Hepatocyte (in vitro differentiated cells): ENCODE measurements at regions not wholly inside any gene's neighbourhood (a gene's known extent, or its start where the extent isn't known, plus 50 kb on each side); places are given as distances from the start of the nearest gene placed in this dataset.

Source experiments
- EZH2 ChIP-seq: fragments of 200-600 bp; sonication (generic); IDR thresholded peaks from 2 replicates; pipeline ENCODE4 v1.6.1; 2016; ENCODE audit warnings: antibody characterized with exemption, mild to moderate bottlenecking, borderline replicate concordance
- EZH2phosphoT487 ChIP-seq: fragments of 200-600 bp; sonication (generic); IDR thresholded peaks from one replicate; pipeline ENCODE4 v1.6.1; 2018; ENCODE audit warnings: antibody characterized with exemption, mild to moderate bottlenecking, low read depth, moderate library complexity; ENCODE audit not compliant: unreplicated experiment, severe bottlenecking
- TF ChIP-seq, protein P1 (sequence below): fragments of 200-600 bp; sonication (generic); IDR thresholded peaks from 2 replicates; pipeline ENCODE4 v1.5.1; 2016; ENCODE audit warnings: antibody characterized with exemption, mild to moderate bottlenecking; ENCODE audit not compliant: poor library complexity

GRCh38 chr1:110786802-110787327 lies 86.1 kb upstream of the CD53 start:
- TF ChIP-seq, protein P1, sequence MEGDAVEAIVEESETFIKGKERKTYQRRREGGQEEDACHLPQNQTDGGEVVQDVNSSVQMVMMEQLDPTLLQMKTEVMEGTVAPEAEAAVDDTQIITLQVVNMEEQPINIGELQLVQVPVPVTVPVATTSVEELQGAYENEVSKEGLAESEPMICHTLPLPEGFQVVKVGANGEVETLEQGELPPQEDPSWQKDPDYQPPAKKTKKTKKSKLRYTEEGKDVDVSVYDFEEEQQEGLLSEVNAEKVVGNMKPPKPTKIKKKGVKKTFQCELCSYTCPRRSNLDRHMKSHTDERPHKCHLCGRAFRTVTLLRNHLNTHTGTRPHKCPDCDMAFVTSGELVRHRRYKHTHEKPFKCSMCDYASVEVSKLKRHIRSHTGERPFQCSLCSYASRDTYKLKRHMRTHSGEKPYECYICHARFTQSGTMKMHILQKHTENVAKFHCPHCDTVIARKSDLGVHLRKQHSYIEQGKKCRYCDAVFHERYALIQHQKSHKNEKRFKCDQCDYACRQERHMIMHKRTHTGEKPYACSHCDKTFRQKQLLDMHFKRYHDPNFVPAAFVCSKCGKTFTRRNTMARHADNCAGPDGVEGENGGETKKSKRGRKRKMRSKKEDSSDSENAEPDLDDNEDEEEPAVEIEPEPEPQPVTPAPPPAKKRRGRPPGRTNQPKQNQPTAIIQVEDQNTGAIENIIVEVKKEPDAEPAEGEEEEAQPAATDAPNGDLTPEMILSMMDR: no peak
- TF ChIP-seq EZH2: no peak
- TF ChIP-seq EZH2phosphoT487: no peak
